ENCODE measurements at regions not wholly inside any gene's neighbourhood (a gene's known extent, or its start where the extent isn't known, plus 50 kb on each side); places are given as distances from the start of the nearest gene placed in this dataset.

DNA sequence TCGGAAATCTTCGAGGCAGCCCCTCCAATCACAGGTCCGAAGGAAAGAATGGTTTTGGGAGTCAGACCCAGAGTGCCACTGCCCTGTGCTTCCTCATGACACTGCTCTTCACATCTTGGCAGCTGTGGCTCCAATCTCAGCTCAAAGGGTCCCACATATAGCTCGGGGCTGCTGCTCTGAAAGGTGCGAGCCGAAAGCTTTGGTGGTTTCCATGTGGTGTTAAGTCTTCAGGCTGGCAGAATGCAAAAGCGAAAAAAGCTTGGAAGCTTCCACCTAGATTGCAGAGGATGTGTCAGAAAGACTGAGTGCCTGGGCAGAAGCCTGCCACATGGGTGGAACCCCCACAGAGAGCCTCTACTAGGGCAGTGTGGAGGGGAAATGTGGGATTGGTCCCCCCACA lies 314.3 kb upstream of the CHD6 start:
- H3K4me1 Mint-ChIP-seq (ENCODE audit: low read depth), result no peaks in the 10 kb centered on the region
- intact Hi-C loops (cut with micrococcal nuclease), result no loop called here
- no peak for DNase-seq (ENCODE audit: low spot score)
- H3K36me3 Mint-ChIP-seq (ENCODE audit: low read depth), result no peaks in the 10 kb centered on the region
- H3K27ac Mint-ChIP-seq, result no peak overlapping the region
- no peak overlapping the region for H3K4me3 Mint-ChIP-seq
- no peaks in the 10 kb centered on the region for H3K27me3 Mint-ChIP-seq (ENCODE audit: insufficient read depth)
- peaks cover 9% of the 10 kb centered on the region for H3K9me3 Mint-ChIP-seq

GRCh38 chr20:41927655-41928054 lies 309.5 kb upstream of the CHD6 start:
- Mint-ChIP-seq H3K9me3 (peaks cover 9% of the 10 kb centered on the region), H3K4me1 (ENCODE audit: low read depth) (no peaks in the 10 kb centered on the region), H3K36me3 (ENCODE audit: low read depth) (no peaks in the 10 kb centered on the region), H3K27me3 (ENCODE audit: insufficient read depth) (peaks cover 3% of the 10 kb centered on the region), H3K27ac (no peak overlapping the region), H3K4me3 (no peak overlapping the region)
- intact Hi-C loops (cut with micrococcal nuclease), result no loop called here
- no peak for DNase-seq (ENCODE audit: low spot score)

DNA sequence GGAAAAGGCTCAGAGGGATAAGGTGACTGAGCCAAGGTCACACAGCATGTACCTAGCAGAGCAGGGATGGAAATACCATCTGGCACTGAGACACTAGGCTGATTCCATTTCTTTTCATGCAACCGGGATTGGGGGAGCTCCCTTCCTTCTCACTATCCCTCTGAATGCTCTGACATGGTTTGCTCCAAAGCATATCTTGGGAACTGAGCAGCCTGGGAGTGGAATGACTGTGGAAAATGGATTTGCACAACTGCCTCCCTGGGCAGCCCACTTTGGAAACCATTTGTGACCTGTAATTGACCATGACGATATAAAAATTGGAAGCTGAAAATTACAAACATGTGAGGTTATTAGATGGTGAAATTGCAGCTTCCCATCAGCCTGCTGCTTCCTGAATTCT lies 309.0 kb upstream of the CHD6 start:
- Mint-ChIP-seq H3K27me3 (ENCODE audit: insufficient read depth) (peaks cover 3% of the 10 kb centered on the region), H3K4me3 (no peak overlapping the region), H3K4me1 (ENCODE audit: low read depth) (no peaks in the 10 kb centered on the region), H3K36me3 (ENCODE audit: low read depth) (no peaks in the 10 kb centered on the region), H3K27ac (no peak overlapping the region), H3K9me3 (peaks cover 9% of the 10 kb centered on the region)
- DNase-seq (ENCODE audit: low spot score), result no peak
- intact Hi-C loops (cut with micrococcal nuclease), result no loop called here

DNA sequence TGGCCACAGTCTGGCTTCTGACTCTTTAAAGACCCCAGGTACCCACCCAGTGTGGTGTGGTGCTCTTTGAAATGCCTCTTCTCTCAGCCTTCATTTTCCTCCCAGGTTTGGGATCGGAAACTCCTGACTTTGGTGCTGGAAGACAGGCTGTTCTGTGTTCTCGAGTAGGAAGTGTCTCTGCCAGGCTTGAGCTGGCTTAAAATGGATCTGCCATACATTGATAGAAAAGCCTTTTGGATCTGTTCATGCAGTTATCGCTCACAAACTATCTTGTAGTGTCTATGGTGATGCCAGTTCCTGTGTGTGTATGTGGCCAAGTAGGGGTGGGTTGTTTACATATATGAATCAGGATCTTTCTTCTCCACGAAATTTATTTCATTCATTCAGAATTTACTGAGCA lies 307.3 kb upstream of the CHD6 start:
- DNase-seq (ENCODE audit: low spot score), result no peak
- no peak overlapping the region for H3K4me3 Mint-ChIP-seq
- H3K4me1 Mint-ChIP-seq (ENCODE audit: low read depth), result no peaks in the 10 kb centered on the region
- peaks cover 3% of the 10 kb centered on the region for H3K27me3 Mint-ChIP-seq (ENCODE audit: insufficient read depth)
- peaks cover 8% of the 10 kb centered on the region for H3K9me3 Mint-ChIP-seq
- no peaks in the 10 kb centered on the region for H3K36me3 Mint-ChIP-seq (ENCODE audit: low read depth)
- intact Hi-C loops (cut with micrococcal nuclease), result no loop called here
- H3K27ac Mint-ChIP-seq, result no peak overlapping the region

DNA sequence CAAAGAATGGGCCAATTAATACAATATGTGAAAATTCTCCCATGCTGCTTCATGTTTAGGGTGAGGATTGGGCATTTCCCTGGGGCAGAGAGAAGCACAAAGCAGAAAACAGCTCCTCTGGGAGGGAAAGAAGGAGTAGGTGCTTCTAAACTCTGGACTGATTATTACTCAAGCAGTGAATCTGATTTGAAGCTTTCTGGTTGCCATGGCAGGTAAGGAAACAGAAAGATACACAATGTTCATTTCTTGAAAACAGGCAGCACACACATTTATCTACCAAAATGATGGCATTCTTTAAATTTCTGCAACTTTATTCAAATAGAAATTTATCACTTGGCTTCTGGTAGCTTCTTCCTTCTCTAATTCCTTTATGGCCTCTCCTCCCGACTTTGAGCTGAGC lies 305.4 kb upstream of the CHD6 start:
- Mint-ChIP-seq H3K36me3 (ENCODE audit: low read depth) (no peaks in the 10 kb centered on the region), H3K27me3 (ENCODE audit: insufficient read depth) (peaks cover 3% of the 10 kb centered on the region), H3K9me3 (no peaks in the 10 kb centered on the region), H3K4me3 (no peak overlapping the region), H3K27ac (no peak overlapping the region), H3K4me1 (ENCODE audit: low read depth) (no peaks in the 10 kb centered on the region)
- intact Hi-C loops (cut with micrococcal nuclease), result no loop called here
- no peak for DNase-seq (ENCODE audit: low spot score)

GRCh38 chr20:41913146-41913545 lies 295.0 kb upstream of the CHD6 start:
- H3K4me3 Mint-ChIP-seq, result no peak overlapping the region
- H3K27ac Mint-ChIP-seq, result no peak overlapping the region
- no peaks in the 10 kb centered on the region for H3K36me3 Mint-ChIP-seq (ENCODE audit: low read depth)
- DNase-seq (ENCODE audit: low spot score), result no peak
- no peaks in the 10 kb centered on the region for H3K4me1 Mint-ChIP-seq (ENCODE audit: low read depth)
- intact Hi-C loops (cut with micrococcal nuclease), result no loop called here
- no peaks in the 10 kb centered on the region for H3K27me3 Mint-ChIP-seq (ENCODE audit: insufficient read depth)
- no peaks in the 10 kb centered on the region for H3K9me3 Mint-ChIP-seq

DNA sequence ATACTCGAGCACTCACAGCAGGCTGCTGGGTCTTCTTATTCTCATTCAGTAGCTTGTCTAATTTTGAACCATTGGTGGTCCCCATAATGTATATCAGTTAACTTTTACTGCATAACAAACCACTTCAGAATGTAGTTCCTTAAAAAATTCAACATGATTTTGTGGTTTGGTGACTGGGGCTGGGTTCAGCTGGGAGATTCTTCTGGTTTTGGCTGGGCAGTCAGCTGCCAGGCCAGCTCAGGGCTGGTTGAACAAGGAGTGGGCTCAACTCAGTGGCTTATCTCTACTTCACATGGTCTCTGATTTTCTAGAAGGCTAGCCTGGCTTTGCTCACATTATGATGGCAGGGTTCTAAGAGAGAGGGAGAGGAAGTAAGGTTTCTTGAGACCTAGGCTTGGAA lies 292.4 kb upstream of the CHD6 start:
- intact Hi-C loops (cut with micrococcal nuclease), result no loop called here
- Mint-ChIP-seq H3K9me3 (no peaks in the 10 kb centered on the region), H3K27ac (no peak overlapping the region), H3K4me3 (no peak overlapping the region), H3K27me3 (ENCODE audit: insufficient read depth) (no peaks in the 10 kb centered on the region), H3K36me3 (ENCODE audit: low read depth) (no peaks in the 10 kb centered on the region), H3K4me1 (ENCODE audit: low read depth) (no peaks in the 10 kb centered on the region)
- DNase-seq (ENCODE audit: low spot score), result no peak

DNA sequence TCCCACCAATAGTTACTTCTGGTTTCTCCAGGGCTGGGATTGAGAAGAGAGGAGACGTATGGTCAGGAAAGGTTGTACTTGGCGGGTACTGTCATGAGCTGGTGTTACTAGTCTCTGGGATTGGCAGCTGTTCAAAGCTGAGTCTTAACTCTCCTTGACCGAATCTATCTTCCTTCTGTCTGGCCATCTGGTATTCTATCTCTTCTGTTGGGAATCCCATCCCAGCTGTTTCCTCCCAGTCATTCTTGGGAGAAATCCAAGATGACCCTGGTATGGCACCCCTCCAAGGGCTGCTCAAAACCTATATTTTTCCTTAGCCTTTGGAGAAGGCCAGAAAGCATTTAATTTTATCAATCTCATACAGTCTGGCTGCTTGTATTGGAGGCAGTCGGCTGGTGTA lies 287.0 kb upstream of the CHD6 start:
- Mint-ChIP-seq H3K36me3 (ENCODE audit: low read depth) (no peaks in the 10 kb centered on the region), H3K4me1 (ENCODE audit: low read depth) (no peaks in the 10 kb centered on the region), H3K4me3 (no peak overlapping the region), H3K27me3 (ENCODE audit: insufficient read depth) (no peaks in the 10 kb centered on the region), H3K27ac (no peak overlapping the region), H3K9me3 (no peaks in the 10 kb centered on the region)
- no peak for DNase-seq (ENCODE audit: low spot score)
- intact Hi-C loops (cut with micrococcal nuclease), result no loop called here

DNA sequence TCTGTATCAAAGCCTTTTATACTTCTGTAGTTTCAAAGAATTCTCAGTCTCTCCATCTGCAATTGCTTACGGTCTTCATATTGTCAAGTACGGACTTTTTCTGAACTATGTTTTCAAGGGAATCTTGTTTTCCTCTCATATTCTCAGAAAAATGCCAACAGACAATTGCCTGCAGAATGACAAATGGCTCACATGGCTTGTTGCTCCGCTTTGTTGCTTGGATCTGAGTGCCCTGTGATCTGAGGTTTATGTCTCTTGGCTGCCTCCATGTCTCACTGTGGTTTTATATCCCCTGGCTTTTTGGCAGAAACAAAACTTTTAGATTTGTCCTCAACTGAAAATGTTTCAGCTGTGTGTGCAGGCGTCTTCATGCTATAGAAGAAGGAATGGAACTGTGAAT lies 285.4 kb upstream of the CHD6 start:
- DNase-seq (ENCODE audit: low spot score), result no peak
- Mint-ChIP-seq H3K4me1 (ENCODE audit: low read depth) (no peaks in the 10 kb centered on the region), H3K36me3 (ENCODE audit: low read depth) (no peaks in the 10 kb centered on the region), H3K27ac (no peak overlapping the region), H3K27me3 (ENCODE audit: insufficient read depth) (no peaks in the 10 kb centered on the region), H3K4me3 (no peak overlapping the region), H3K9me3 (no peaks in the 10 kb centered on the region)
- intact Hi-C loops (cut with micrococcal nuclease), result no loop called here

DNA sequence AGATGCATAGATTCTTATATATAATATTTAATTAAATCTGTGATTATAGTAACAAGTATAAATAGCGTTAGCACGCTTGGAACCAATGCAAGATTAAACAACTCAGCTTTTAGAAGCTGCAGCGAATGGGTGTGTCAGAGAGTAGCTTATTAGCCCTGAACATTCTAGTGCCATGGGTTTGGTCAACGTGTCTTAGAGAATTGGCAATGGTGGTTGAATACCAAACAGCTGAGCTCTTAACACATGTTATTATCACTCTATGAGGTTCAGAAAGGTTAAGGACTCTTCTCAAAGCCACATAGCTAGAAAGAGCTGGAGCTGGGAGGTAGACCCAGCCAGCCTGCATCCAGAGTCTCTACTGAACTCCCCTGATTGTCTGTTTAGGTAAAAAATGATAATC lies 284.2 kb upstream of the CHD6 start:
- Mint-ChIP-seq H3K27ac (no peak overlapping the region), H3K9me3 (no peaks in the 10 kb centered on the region), H3K4me1 (ENCODE audit: low read depth) (no peaks in the 10 kb centered on the region), H3K27me3 (ENCODE audit: insufficient read depth) (no peaks in the 10 kb centered on the region), H3K4me3 (no peak overlapping the region), H3K36me3 (ENCODE audit: low read depth) (no peaks in the 10 kb centered on the region)
- intact Hi-C loops (cut with micrococcal nuclease), result no loop called here
- DNase-seq (ENCODE audit: low spot score), result no peak

- Mint-ChIP-seq H3K9me3 (no peaks in the 10 kb centered on the region), H3K27ac (no peak overlapping the region), H3K4me3 (no peak overlapping the region), H3K36me3 (ENCODE audit: low read depth) (no peaks in the 10 kb centered on the region), H3K4me1 (ENCODE audit: low read depth) (no peaks in the 10 kb centered on the region), H3K27me3 (ENCODE audit: insufficient read depth) (no peaks in the 10 kb centered on the region)
- intact Hi-C loops (cut with micrococcal nuclease), result no loop called here
- no peak for DNase-seq (ENCODE audit: low spot score)
Measured at GRCh38 chr20:41900201-41900691, 282.1 kb upstream of the CHD6 start.

DNA sequence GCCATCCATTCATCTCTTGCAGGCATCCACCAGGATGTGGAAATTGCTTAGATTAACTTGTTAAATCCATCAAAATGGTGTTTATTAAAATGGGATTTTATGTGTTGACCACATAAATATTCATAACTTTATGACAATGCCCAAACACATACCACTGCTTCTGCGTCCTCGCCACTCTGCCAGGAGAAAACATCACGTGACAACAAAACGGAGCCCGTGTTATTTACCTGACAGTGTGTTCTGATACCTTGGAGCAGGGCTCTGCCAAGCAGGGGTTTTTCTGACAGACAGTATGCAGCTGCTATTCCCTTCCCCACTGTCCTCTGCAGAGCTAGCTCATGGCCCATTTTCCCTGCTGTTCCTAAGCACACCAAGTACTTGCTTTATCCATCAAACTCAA lies 279.5 kb upstream of the CHD6 start:
- DNase-seq (ENCODE audit: low spot score), result no peak
- Mint-ChIP-seq H3K4me3 (no peak overlapping the region), H3K27me3 (ENCODE audit: insufficient read depth) (no peaks in the 10 kb centered on the region), H3K4me1 (ENCODE audit: low read depth) (no peaks in the 10 kb centered on the region), H3K36me3 (ENCODE audit: low read depth) (no peaks in the 10 kb centered on the region), H3K27ac (no peak overlapping the region), H3K9me3 (no peaks in the 10 kb centered on the region)
- intact Hi-C loops (cut with micrococcal nuclease), result no loop called here

DNA sequence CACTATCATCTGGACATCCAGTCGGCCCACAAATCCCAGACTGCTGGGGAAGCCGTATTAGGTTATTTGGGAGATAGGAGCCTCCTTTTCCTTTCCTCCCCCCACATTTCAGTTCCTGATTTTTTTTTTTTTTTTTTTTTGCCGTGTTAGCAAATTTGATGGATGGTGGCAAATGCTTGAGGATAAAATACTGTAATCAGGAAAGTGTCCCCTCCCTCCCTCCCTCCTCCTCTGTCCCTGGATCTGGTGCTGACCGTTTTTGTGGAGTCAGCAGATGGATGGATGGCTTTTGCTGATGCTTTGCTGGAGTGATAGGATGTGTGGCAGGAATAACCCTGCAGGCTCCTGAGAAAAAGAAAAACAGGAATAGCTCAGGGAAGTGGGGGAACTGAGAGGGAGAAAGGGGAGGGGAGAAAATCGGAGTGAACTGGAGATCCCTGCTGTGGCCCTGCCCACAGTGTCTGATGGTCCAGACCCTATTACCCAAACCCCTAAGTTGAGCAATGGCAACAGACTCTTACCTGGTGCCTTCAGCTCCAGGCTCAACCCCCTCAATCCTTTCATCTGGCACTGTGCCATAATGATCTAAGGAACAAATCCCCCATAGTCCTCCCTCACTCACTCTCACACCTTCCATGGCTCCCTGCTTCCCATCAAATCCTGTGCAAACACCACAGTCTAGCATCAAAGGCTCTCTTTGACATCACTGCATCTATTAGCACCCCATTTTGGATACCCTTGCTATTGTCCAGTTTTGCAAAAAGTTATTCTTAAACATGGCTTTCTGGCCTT lies 277.3 kb upstream of the CHD6 start:
- Mint-ChIP-seq H3K4me1 (ENCODE audit: low read depth) (no peaks in the 10 kb centered on the region), H3K36me3 (ENCODE audit: low read depth) (no peaks in the 10 kb centered on the region), H3K27ac (no peak overlapping the region), H3K27me3 (ENCODE audit: insufficient read depth) (no peaks in the 10 kb centered on the region), H3K4me3 (no peak overlapping the region), H3K9me3 (no peaks in the 10 kb centered on the region)
- intact Hi-C loops (cut with micrococcal nuclease), result no loop called here
- no peak for DNase-seq (ENCODE audit: low spot score)

Data from activated T-helper 1 cell treated with anti-CD3 and anti-CD28 coated beads, Interleukin-12 subunit alpha, Interleukin-12 subunit beta, Interleukin-2, Interleukin-4 antibody, amounts not matched to agents 30 ng/mL and 10 ng/mL and 1 ng/mL, durations not matched to agents 14 hours and 24 hours and 36 hours (primary cell).